ENCODE measurements at regions not wholly inside any gene's neighbourhood (a gene's known extent, or its start where the extent isn't known, plus 50 kb on each side); places are given as distances from the start of the nearest gene placed in this dataset.

- TF ChIP-seq HNF4G (IDR thresholded peaks at IDR 0.05; ENCODE audit: borderline replicate concordance, low read depth, low read length) (no peak), HNF4G (CRISPR knock-in tag; IDR thresholded peaks at IDR 0.05; ENCODE audit: borderline replicate concordance, low read depth) (no peak), MTF1 (CRISPR knock-in tag; IDR thresholded peaks at IDR 0.05) (no peak), ZNF574 (CRISPR knock-in tag; IDR thresholded peaks at IDR 0.05) (no peak), ZSCAN22 (CRISPR knock-in tag; IDR thresholded peaks at IDR 0.05) (0 out of 2 replicates have a peak, but pooled peaks have one; percentile 45), KLF16 (CRISPR knock-in tag; IDR thresholded peaks at IDR 0.05) (peak in 1 of 2 experiments; percentile 53; a peak in 1 of 4 replicates), YEATS2 (CRISPR knock-in tag; IDR thresholded peaks at IDR 0.05; ENCODE audit: borderline replicate concordance) (peak; percentile 29; the same call in 1 of the 2 replicates), ZBTB33 (CRISPR knock-in tag; IDR thresholded peaks at IDR 0.05) (0 out of 2 replicates have a peak, but pooled peaks have one; percentile 10), STAT6 (CRISPR knock-in tag; IDR thresholded peaks at IDR 0.05; ENCODE audit: borderline replicate concordance) (no peak), ZGPAT (CRISPR knock-in tag; IDR thresholded peaks at IDR 0.05) (peak; percentile 52; the same call in 1 of the 2 replicates), TBL1XR1 (IDR thresholded peaks at IDR 0.05; ENCODE audit: borderline replicate concordance, low read length, partially characterized antibody) (peak; percentile 17), GMEB2 (CRISPR knock-in tag; IDR thresholded peaks at IDR 0.05; ENCODE audit: low read depth) (no peak), CBFB (CRISPR knock-in tag; IDR thresholded peaks at IDR 0.05) (no peak), ETS1 (CRISPR knock-in tag; IDR thresholded peaks at IDR 0.05) (no peak), HDAC6 (IDR thresholded peaks at IDR 0.05; ENCODE audit: low read depth, low read length) (no peak), ZNF547 (CRISPR knock-in tag; IDR thresholded peaks at IDR 0.05) (no peak)
Measured at GRCh38 chr4:73341454-73341853, 62.6 kb upstream of the ALB start (continued).
